Kidney epithelial cell (primary cell): ENCODE measurements at regions not wholly inside any gene's neighbourhood (a gene's known extent, or its start where the extent isn't known, plus 50 kb on each side); places are given as distances from the start of the nearest gene placed in this dataset.

Experiments used
- DNase-seq: peaks from one replicate; pipeline ENCODE4 v3.0.0-alpha.2; 2010; ENCODE audit warnings: low read depth
- H3K27me3 ChIP-seq: 2 replicates; pipeline ENCODE4 v1.6.0; 2011; ENCODE audit warnings: low read length; ENCODE audit not compliant: control insufficient read depth, insufficient read depth
- H3K36me3 ChIP-seq: 2 replicates; pipeline ENCODE4 v1.5.1; 2011; ENCODE audit warnings: low read length; ENCODE audit not compliant: control insufficient read depth, insufficient read depth
- H3K4me3 ChIP-seq: 2 replicates; pipeline ENCODE4 v1.5.1; 2011; ENCODE audit warnings: low read depth, mild to moderate bottlenecking, control low read depth, low read length
- TF ChIP-seq, protein P1 (sequence below): IDR thresholded peaks from 2 replicates; pipeline ENCODE4 v1.5.1; 2011; ENCODE audit warnings: mild to moderate bottlenecking, moderate library complexity, low read length, control low read depth, inconsistent platforms; ENCODE audit not compliant: insufficient read depth, poor library complexity, severe bottlenecking

GRCh38 chr13:60881507-60881906 is 484.5 kb downstream of the TDRD3 start:
- no peak for DNase-seq
- no peaks in the 10 kb centered on the region for H3K36me3 ChIP-seq
- no peaks in the 10 kb centered on the region for H3K27me3 ChIP-seq
- no peak overlapping the region for H3K4me3 ChIP-seq
- TF ChIP-seq, protein P1, sequence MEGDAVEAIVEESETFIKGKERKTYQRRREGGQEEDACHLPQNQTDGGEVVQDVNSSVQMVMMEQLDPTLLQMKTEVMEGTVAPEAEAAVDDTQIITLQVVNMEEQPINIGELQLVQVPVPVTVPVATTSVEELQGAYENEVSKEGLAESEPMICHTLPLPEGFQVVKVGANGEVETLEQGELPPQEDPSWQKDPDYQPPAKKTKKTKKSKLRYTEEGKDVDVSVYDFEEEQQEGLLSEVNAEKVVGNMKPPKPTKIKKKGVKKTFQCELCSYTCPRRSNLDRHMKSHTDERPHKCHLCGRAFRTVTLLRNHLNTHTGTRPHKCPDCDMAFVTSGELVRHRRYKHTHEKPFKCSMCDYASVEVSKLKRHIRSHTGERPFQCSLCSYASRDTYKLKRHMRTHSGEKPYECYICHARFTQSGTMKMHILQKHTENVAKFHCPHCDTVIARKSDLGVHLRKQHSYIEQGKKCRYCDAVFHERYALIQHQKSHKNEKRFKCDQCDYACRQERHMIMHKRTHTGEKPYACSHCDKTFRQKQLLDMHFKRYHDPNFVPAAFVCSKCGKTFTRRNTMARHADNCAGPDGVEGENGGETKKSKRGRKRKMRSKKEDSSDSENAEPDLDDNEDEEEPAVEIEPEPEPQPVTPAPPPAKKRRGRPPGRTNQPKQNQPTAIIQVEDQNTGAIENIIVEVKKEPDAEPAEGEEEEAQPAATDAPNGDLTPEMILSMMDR = no peak

GRCh38 chr13:60873116-60873515 is 476.1 kb downstream of the TDRD3 start:
- TF ChIP-seq, protein P1 = no peak
- Histone ChIP-seq H3K36me3 (no peaks in the 10 kb centered on the region), H3K4me3 (no peak overlapping the region), H3K27me3 (no peaks in the 10 kb centered on the region)
- no peak for DNase-seq

DNA sequence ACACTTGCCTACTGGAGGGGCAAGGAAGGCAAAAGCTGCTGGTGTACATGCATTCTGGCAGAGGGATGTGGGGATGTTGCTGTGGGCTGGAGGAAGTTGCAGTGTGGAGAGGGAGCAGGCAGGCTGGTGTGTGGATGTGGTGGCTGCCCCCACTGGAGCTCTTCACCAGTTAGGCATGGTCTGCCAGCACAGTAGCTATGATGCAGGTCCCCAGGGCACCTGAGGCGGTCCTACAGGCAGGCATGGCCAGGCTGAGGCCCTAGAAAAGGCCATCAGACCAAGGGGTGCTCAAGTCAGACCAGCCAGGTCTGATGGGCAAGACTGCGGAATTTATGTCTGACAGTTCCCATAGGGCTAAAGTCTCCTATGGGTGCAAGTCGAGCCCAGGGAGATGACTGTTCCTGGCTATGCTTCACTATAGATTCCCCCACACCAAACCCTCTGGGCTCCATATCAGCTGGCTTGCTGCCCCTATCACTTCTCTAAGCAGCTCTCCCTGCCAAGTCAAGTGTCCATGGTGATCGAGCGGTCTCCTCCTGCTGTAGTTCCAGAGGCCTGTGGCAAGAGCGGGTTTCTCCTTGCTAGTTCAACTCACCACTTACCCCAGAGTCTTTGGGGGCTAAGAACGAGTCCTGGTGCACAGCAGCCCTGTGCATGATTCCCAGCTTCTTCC is 473.1 kb downstream of the TDRD3 start:
- no peak overlapping the region for H3K4me3 ChIP-seq
- TF ChIP-seq, protein P1 = no peak
- no peaks in the 10 kb centered on the region for H3K27me3 ChIP-seq
- H3K36me3 ChIP-seq = no peaks in the 10 kb centered on the region
- DNase-seq = no peak

- no peak overlapping the region for H3K4me3 ChIP-seq
- no peak for DNase-seq
- no peaks in the 10 kb centered on the region for H3K36me3 ChIP-seq
- H3K27me3 ChIP-seq = no peaks in the 10 kb centered on the region
- TF ChIP-seq, protein P1 = no peak
Observed at GRCh38 chr13:60869225-60869624, 472.2 kb downstream of the TDRD3 start.

- TF ChIP-seq, protein P1 = no peak
- no peak overlapping the region for H3K4me3 ChIP-seq
- DNase-seq = no peak
- no peaks in the 10 kb centered on the region for H3K27me3 ChIP-seq
- no peaks in the 10 kb centered on the region for H3K36me3 ChIP-seq
Observed at GRCh38 chr13:60862036-60862435, 465.0 kb downstream of the TDRD3 start.

DNA sequence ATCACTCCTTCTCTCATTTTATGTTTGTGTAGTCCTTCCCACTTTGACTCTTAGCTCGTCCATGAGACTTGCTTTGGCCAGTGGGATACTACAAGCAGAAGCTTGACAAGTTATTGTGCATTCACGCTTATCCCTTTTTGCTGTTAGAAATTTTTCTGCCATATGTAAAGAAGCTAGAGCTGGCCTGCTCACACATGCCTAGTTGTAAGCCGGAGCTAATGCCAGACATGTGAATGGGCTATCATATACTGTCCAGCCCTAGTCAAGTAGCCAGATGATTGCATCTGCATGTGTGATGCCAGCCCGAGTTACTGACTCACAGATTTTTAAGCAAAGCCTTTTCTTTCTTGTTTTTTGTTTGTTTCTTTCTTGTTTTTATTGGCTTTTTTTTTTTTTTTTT is 460.7 kb downstream of the TDRD3 start:
- Histone ChIP-seq H3K36me3 (no peaks in the 10 kb centered on the region), H3K27me3 (no peaks in the 10 kb centered on the region), H3K4me3 (no peak overlapping the region)
- DNase-seq = no peak
- TF ChIP-seq, protein P1 = no peak
